ENCODE measurements at regions not wholly inside any gene's neighbourhood (a gene's known extent, or its start where the extent isn't known, plus 50 kb on each side); places are given as distances from the start of the nearest gene placed in this dataset.

DNA sequence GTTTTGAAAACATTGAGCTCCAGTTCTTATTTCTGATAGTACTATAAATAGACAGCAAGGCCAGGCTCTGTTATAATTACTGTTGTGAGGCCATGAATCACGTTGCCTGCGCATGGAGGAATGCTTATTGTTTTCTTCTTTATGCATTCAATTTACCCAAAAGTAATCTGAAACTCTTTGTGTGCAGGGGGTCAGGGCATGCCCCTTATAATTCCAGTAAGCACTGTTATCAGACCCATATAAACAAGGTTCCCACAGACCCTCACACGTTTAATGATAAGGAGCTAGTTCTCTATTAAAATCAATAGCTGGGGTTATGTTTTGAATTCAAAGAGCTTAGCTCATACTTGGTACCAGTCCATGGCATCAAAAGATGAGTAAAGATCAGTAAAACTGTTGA, 174.8 kb upstream of the ARG1 start:
- no peak for TF ChIP-seq POLR2AphosphoS5 (IDR thresholded peaks at IDR 0.05; ENCODE audit: low read depth, low read length)
- TF ChIP-seq, protein P1, sequence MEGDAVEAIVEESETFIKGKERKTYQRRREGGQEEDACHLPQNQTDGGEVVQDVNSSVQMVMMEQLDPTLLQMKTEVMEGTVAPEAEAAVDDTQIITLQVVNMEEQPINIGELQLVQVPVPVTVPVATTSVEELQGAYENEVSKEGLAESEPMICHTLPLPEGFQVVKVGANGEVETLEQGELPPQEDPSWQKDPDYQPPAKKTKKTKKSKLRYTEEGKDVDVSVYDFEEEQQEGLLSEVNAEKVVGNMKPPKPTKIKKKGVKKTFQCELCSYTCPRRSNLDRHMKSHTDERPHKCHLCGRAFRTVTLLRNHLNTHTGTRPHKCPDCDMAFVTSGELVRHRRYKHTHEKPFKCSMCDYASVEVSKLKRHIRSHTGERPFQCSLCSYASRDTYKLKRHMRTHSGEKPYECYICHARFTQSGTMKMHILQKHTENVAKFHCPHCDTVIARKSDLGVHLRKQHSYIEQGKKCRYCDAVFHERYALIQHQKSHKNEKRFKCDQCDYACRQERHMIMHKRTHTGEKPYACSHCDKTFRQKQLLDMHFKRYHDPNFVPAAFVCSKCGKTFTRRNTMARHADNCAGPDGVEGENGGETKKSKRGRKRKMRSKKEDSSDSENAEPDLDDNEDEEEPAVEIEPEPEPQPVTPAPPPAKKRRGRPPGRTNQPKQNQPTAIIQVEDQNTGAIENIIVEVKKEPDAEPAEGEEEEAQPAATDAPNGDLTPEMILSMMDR (IDR thresholded peaks at IDR 0.05) = no peak
- TF ChIP-seq TCF7L2 (IDR thresholded peaks at IDR 0.05; ENCODE audit: low read depth, low read length) = no peak
- TF ChIP-seq, protein P2, sequence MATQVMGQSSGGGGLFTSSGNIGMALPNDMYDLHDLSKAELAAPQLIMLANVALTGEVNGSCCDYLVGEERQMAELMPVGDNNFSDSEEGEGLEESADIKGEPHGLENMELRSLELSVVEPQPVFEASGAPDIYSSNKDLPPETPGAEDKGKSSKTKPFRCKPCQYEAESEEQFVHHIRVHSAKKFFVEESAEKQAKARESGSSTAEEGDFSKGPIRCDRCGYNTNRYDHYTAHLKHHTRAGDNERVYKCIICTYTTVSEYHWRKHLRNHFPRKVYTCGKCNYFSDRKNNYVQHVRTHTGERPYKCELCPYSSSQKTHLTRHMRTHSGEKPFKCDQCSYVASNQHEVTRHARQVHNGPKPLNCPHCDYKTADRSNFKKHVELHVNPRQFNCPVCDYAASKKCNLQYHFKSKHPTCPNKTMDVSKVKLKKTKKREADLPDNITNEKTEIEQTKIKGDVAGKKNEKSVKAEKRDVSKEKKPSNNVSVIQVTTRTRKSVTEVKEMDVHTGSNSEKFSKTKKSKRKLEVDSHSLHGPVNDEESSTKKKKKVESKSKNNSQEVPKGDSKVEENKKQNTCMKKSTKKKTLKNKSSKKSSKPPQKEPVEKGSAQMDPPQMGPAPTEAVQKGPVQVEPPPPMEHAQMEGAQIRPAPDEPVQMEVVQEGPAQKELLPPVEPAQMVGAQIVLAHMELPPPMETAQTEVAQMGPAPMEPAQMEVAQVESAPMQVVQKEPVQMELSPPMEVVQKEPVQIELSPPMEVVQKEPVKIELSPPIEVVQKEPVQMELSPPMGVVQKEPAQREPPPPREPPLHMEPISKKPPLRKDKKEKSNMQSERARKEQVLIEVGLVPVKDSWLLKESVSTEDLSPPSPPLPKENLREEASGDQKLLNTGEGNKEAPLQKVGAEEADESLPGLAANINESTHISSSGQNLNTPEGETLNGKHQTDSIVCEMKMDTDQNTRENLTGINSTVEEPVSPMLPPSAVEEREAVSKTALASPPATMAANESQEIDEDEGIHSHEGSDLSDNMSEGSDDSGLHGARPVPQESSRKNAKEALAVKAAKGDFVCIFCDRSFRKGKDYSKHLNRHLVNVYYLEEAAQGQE (IDR thresholded peaks at IDR 0.05; ENCODE audit: insufficient read depth in 1 of 2, low read depth in 2 of 2, low read length in 1 of 2) = no peak
- TF ChIP-seq SIN3A (IDR thresholded peaks at IDR 0.05; ENCODE audit: borderline replicate concordance, insufficient read depth, low read depth, low read length) = no peak
